Effector memory CD8-positive, alpha-beta T cell (primary cell): ENCODE measurements at regions not wholly inside any gene's neighbourhood (a gene's known extent, or its start where the extent isn't known, plus 50 kb on each side); places are given as distances from the start of the nearest gene placed in this dataset.

Experiments
- ATAC-seq: fragments of 150-1000 bp; cut with Tn5 transposase; replicated peaks from 2 replicates; pipeline ENCODE4 v1.10.0; 2021; ENCODE audit warnings: mild to moderate bottlenecking, moderate library complexity
- DNase-seq, 3 experiments: peaks; one replicate each; pipeline ENCODE4 v3.0.0; 2021
- H3K27ac Mint-ChIP-seq, 2 donors: one replicate each; pipeline ENCODE4 v1.8.0; 2022; ENCODE audit warnings: mild to moderate bottlenecking in 2 of 2, mixed read lengths in 2 of 2, moderate library complexity in 2 of 2
- H3K27me3 Mint-ChIP-seq, 2 donors: one replicate each; pipeline ENCODE4 v1.8.0; 2022; ENCODE audit warnings: mixed read lengths in 2 of 2
- H3K36me3 Mint-ChIP-seq: one replicate; pipeline ENCODE4 v1.8.0; 2022; ENCODE audit warnings: mild to moderate bottlenecking, moderate library complexity, mixed read lengths; ENCODE audit not compliant: insufficient read depth
- H3K4me1 Mint-ChIP-seq, 2 donors: one replicate each; pipeline ENCODE4 v1.8.0; 2022; ENCODE audit warnings: low read depth in 2 of 2, mixed read lengths in 2 of 2
- H3K4me3 Mint-ChIP-seq, 2 donors: one replicate each; pipeline ENCODE4 v1.8.0; 2022; ENCODE audit warnings: mild to moderate bottlenecking in 2 of 2, mixed read lengths in 2 of 2, moderate library complexity in 2 of 2
- H3K9me3 Mint-ChIP-seq, 2 donors: one replicate each; pipeline ENCODE4 v1.8.0; 2022; ENCODE audit warnings: mixed read lengths in 2 of 2

GRCh38 chr1:175894581-175894980 lies 151.2 kb upstream of the TNR start:
- no peaks in the 10 kb centered on the region for H3K4me1 Mint-ChIP-seq
- no peaks in the 10 kb centered on the region for H3K36me3 Mint-ChIP-seq
- no peak overlapping the region for H3K27ac Mint-ChIP-seq
- no peaks in the 10 kb centered on the region for H3K9me3 Mint-ChIP-seq
- ATAC-seq (no peak), DNase-seq (no peak)
- H3K4me3 Mint-ChIP-seq, result no peak overlapping the region
- no peaks in the 10 kb centered on the region for H3K27me3 Mint-ChIP-seq

GRCh38 chr1:175893192-175893591 lies 149.8 kb upstream of the TNR start:
- Mint-ChIP-seq H3K4me3 (no peak overlapping the region), H3K36me3 (no peaks in the 10 kb centered on the region), H3K9me3 (no peaks in the 10 kb centered on the region), H3K4me1 (peaks cover 0 to 4% of the 10 kb centered on the region in 2 donors), H3K27me3 (peaks cover 0 to 12% of the 10 kb centered on the region in 2 donors), H3K27ac (no peak overlapping the region)
- ATAC-seq (no peak), DNase-seq (no peak)

- ATAC-seq, result no peak
- Mint-ChIP-seq H3K27ac (no peak overlapping the region), H3K27me3 (peaks cover 0 to 17% of the 10 kb centered on the region in 2 donors), H3K36me3 (no peaks in the 10 kb centered on the region), H3K9me3 (no peaks in the 10 kb centered on the region), H3K4me3 (no peak overlapping the region), H3K4me1 (peaks cover 0 to 4% of the 10 kb centered on the region in 2 donors)
- DNase-seq, result no peak
Measured at GRCh38 chr1:175892686-175893085, 149.3 kb upstream of the TNR start.

- ATAC-seq, result no peak
- H3K36me3 Mint-ChIP-seq, result no peaks in the 10 kb centered on the region
- no peaks in the 10 kb centered on the region for H3K9me3 Mint-ChIP-seq
- H3K4me1 Mint-ChIP-seq, result peaks cover 0 to 4% of the 10 kb centered on the region in 2 donors
- H3K27me3 Mint-ChIP-seq, result peaks cover 0 to 24% of the 10 kb centered on the region in 2 donors
- no peak overlapping the region for H3K4me3 Mint-ChIP-seq
- no peak for DNase-seq
- no peak overlapping the region for H3K27ac Mint-ChIP-seq
Measured at GRCh38 chr1:175891783-175892309, 148.5 kb upstream of the TNR start.

GRCh38 chr1:175890958-175891357 lies 147.6 kb upstream of the TNR start:
- H3K4me3 Mint-ChIP-seq, result no peak overlapping the region
- H3K4me1 Mint-ChIP-seq, result peaks cover 0 to 4% of the 10 kb centered on the region in 2 donors
- no peaks in the 10 kb centered on the region for H3K9me3 Mint-ChIP-seq
- peaks cover 0 to 24% of the 10 kb centered on the region in 2 donors for H3K27me3 Mint-ChIP-seq
- H3K36me3 Mint-ChIP-seq, result no peaks in the 10 kb centered on the region
- ATAC-seq (no peak), DNase-seq (no peak)
- no peak overlapping the region for H3K27ac Mint-ChIP-seq

GRCh38 chr1:175889848-175890247 lies 146.5 kb upstream of the TNR start:
- ATAC-seq (no peak), DNase-seq (no peak)
- Mint-ChIP-seq H3K27ac (no peak overlapping the region), H3K27me3 (peaks cover 0 to 27% of the 10 kb centered on the region in 2 donors), H3K4me1 (peaks cover 0 to 4% of the 10 kb centered on the region in 2 donors), H3K4me3 (no peak overlapping the region), H3K9me3 (no peaks in the 10 kb centered on the region), H3K36me3 (no peaks in the 10 kb centered on the region)

- Mint-ChIP-seq H3K36me3 (no peaks in the 10 kb centered on the region), H3K27ac (no peak overlapping the region), H3K9me3 (no peaks in the 10 kb centered on the region), H3K4me1 (peaks cover 0 to 4% of the 10 kb centered on the region in 2 donors), H3K27me3 (peaks cover 0 to 33% of the 10 kb centered on the region in 2 donors), H3K4me3 (no peak overlapping the region)
- DNase-seq (no peak), ATAC-seq (no peak)
Measured at GRCh38 chr1:175888996-175889395, 145.6 kb upstream of the TNR start.

- no peak overlapping the region for H3K27ac Mint-ChIP-seq
- no peaks in the 10 kb centered on the region for H3K9me3 Mint-ChIP-seq
- H3K4me1 Mint-ChIP-seq, result peaks cover 0 to 4% of the 10 kb centered on the region in 2 donors
- no peak for ATAC-seq
- no peak for DNase-seq
- no peak overlapping the region for H3K4me3 Mint-ChIP-seq
- H3K36me3 Mint-ChIP-seq, result no peaks in the 10 kb centered on the region
- peaks cover 0 to 33% of the 10 kb centered on the region in 2 donors for H3K27me3 Mint-ChIP-seq
Measured at GRCh38 chr1:175887981-175888428, 144.6 kb upstream of the TNR start.

- ATAC-seq, result no peak
Measured at GRCh38 chr1:175887521-175887920, 144.1 kb upstream of the TNR start.

GRCh38 chr1:175885326-175885725 lies 141.9 kb upstream of the TNR start:
- DNase-seq, result no peak

More at GRCh38 chr1:175887521-175887920, 144.1 kb upstream of the TNR start:
- no peak overlapping the region for H3K27ac Mint-ChIP-seq
- no peaks in the 10 kb centered on the region for H3K36me3 Mint-ChIP-seq
- peaks cover 0 to 33% of the 10 kb centered on the region in 2 donors for H3K27me3 Mint-ChIP-seq
- no peak for DNase-seq
- no peak overlapping the region for H3K4me3 Mint-ChIP-seq
- H3K4me1 Mint-ChIP-seq, result peaks cover 0 to 4% of the 10 kb centered on the region in 2 donors
- H3K9me3 Mint-ChIP-seq, result no peaks in the 10 kb centered on the region

GRCh38 chr1:175884369-175884768 lies 141.0 kb upstream of the TNR start:
- Mint-ChIP-seq H3K9me3 (no peaks in the 10 kb centered on the region), H3K4me1 (peaks cover 0 to 4% of the 10 kb centered on the region in 2 donors), H3K27ac (no peak overlapping the region), H3K27me3 (peaks cover 11 to 56% of the 10 kb centered on the region in 2 donors), H3K4me3 (no peak overlapping the region), H3K36me3 (no peaks in the 10 kb centered on the region)
- DNase-seq (no peak), ATAC-seq (no peak)

More at GRCh38 chr1:175885326-175885725, 141.9 kb upstream of the TNR start:
- no peak for ATAC-seq
- Mint-ChIP-seq H3K36me3 (no peaks in the 10 kb centered on the region), H3K4me3 (no peak overlapping the region), H3K27ac (no peak overlapping the region), H3K27me3 (peaks cover 5 to 47% of the 10 kb centered on the region in 2 donors), H3K4me1 (peaks cover 0 to 4% of the 10 kb centered on the region in 2 donors), H3K9me3 (no peaks in the 10 kb centered on the region)

GRCh38 chr1:175882192-175882591 lies 138.8 kb upstream of the TNR start:
- H3K4me1 Mint-ChIP-seq, result no peaks in the 10 kb centered on the region
- H3K9me3 Mint-ChIP-seq, result no peaks in the 10 kb centered on the region
- DNase-seq, result no peak
- no peak for ATAC-seq
- no peak overlapping the region for H3K4me3 Mint-ChIP-seq
- no peak overlapping the region for H3K27ac Mint-ChIP-seq
- peaks cover 20 to 41% of the 10 kb centered on the region in 2 donors for H3K27me3 Mint-ChIP-seq
- no peaks in the 10 kb centered on the region for H3K36me3 Mint-ChIP-seq

GRCh38 chr1:175881246-175881976 lies 138.0 kb upstream of the TNR start:
- Mint-ChIP-seq H3K9me3 (no peaks in the 10 kb centered on the region), H3K27ac (no peak overlapping the region), H3K4me1 (no peaks in the 10 kb centered on the region), H3K36me3 (no peaks in the 10 kb centered on the region), H3K27me3 (peaks cover 20 to 47% of the 10 kb centered on the region in 2 donors), H3K4me3 (no peak overlapping the region)
- DNase-seq (no peak), ATAC-seq (no peak)

- H3K9me3 Mint-ChIP-seq, result no peaks in the 10 kb centered on the region
- ATAC-seq, result no peak
- no peak overlapping the region for H3K4me3 Mint-ChIP-seq
- no peak overlapping the region for H3K27ac Mint-ChIP-seq
- H3K27me3 Mint-ChIP-seq, result peaks cover 20 to 49% of the 10 kb centered on the region in 2 donors
- no peak for DNase-seq
- no peaks in the 10 kb centered on the region for H3K36me3 Mint-ChIP-seq
- H3K4me1 Mint-ChIP-seq, result no peaks in the 10 kb centered on the region
Measured at GRCh38 chr1:175878775-175879174, 135.4 kb upstream of the TNR start.
